Osteocyte (in vitro differentiated cells): ENCODE measurements at regions not wholly inside any gene's neighbourhood (a gene's known extent, or its start where the extent isn't known, plus 50 kb on each side); places are given as distances from the start of the nearest gene placed in this dataset.

Source experiments
- DNase-seq: peaks from one replicate; pipeline ENCODE4 v3.0.0; 2021; ENCODE audit warnings: mixed read lengths; ENCODE audit not compliant: unreplicated experiment; ENCODE audit errors: extremely low spot score
- H3K27ac Mint-ChIP-seq: one replicate; pipeline ENCODE4 v1.8.0; 2021; ENCODE audit warnings: mild to moderate bottlenecking, mixed read lengths; ENCODE audit not compliant: unreplicated experiment
- H3K27me3 Mint-ChIP-seq: one replicate; pipeline ENCODE4 v1.8.0; 2021; ENCODE audit warnings: mixed read lengths; ENCODE audit not compliant: unreplicated experiment
- H3K36me3 Mint-ChIP-seq: one replicate; pipeline ENCODE4 v1.8.0; 2021; ENCODE audit warnings: mixed read lengths; ENCODE audit not compliant: unreplicated experiment
- H3K4me1 Mint-ChIP-seq: one replicate; pipeline ENCODE4 v1.8.0; 2021; ENCODE audit warnings: mixed read lengths; ENCODE audit not compliant: unreplicated experiment
- H3K4me3 Mint-ChIP-seq: one replicate; pipeline ENCODE4 v1.8.0; 2021; ENCODE audit warnings: mild to moderate bottlenecking, moderate library complexity, mixed read lengths; ENCODE audit not compliant: unreplicated experiment
- H3K9me3 Mint-ChIP-seq: one replicate; pipeline ENCODE4 v1.8.0; 2021; ENCODE audit warnings: mixed read lengths; ENCODE audit not compliant: unreplicated experiment
- CTCF ChIP-seq: fragments of 200-600 bp; sonication (generic); IDR thresholded peaks from 2 replicates; pipeline ENCODE4 v1.5.0; 2021; ENCODE audit warnings: antibody characterized with exemption, mild to moderate bottlenecking, moderate library complexity

GRCh38 chr10:90222372-90222771 is 521.0 kb downstream of the KIF20B start:
- peaks cover 5% of the 10 kb centered on the region for H3K9me3 Mint-ChIP-seq
- TF ChIP-seq CTCF = no peak
- H3K4me1 Mint-ChIP-seq = peaks cover 28% of the 10 kb centered on the region
- H3K27ac Mint-ChIP-seq = peak overlapping the region; percentile 19
- no peaks in the 10 kb centered on the region for H3K36me3 Mint-ChIP-seq
- H3K4me3 Mint-ChIP-seq = no peak overlapping the region
- H3K27me3 Mint-ChIP-seq = no peaks in the 10 kb centered on the region
- no peak for DNase-seq

- H3K9me3 Mint-ChIP-seq = peaks cover 1% of the 10 kb centered on the region
- H3K4me3 Mint-ChIP-seq = no peak overlapping the region
- no peak for DNase-seq
- H3K27ac Mint-ChIP-seq = no peak overlapping the region
- no peak for TF ChIP-seq CTCF
- no peaks in the 10 kb centered on the region for H3K36me3 Mint-ChIP-seq
- peaks cover 28% of the 10 kb centered on the region for H3K4me1 Mint-ChIP-seq
- no peaks in the 10 kb centered on the region for H3K27me3 Mint-ChIP-seq
These were observed 521.5 kb downstream of the KIF20B start for GRCh38 chr10:90222939-90223338.

- H3K4me1 Mint-ChIP-seq = peaks cover 28% of the 10 kb centered on the region
- no peaks in the 10 kb centered on the region for H3K27me3 Mint-ChIP-seq
- H3K36me3 Mint-ChIP-seq = no peaks in the 10 kb centered on the region
- H3K9me3 Mint-ChIP-seq = no peaks in the 10 kb centered on the region
- no peak for DNase-seq
- H3K4me3 Mint-ChIP-seq = no peak overlapping the region
- H3K27ac Mint-ChIP-seq = no peak overlapping the region
- TF ChIP-seq CTCF = no peak
These were observed 523.6 kb downstream of the KIF20B start for GRCh38 chr10:90224791-90225566.

GRCh38 chr10:90226517-90226916 is 525.1 kb downstream of the KIF20B start:
- DNase-seq = no peak
- no peak for TF ChIP-seq CTCF
- Mint-ChIP-seq H3K4me3 (no peak overlapping the region), H3K4me1 (peaks cover 28% of the 10 kb centered on the region), H3K36me3 (no peaks in the 10 kb centered on the region), H3K27ac (no peak overlapping the region), H3K9me3 (peaks cover under 1% of the 10 kb centered on the region), H3K27me3 (no peaks in the 10 kb centered on the region)

- DNase-seq = no peak
- peaks cover 25% of the 10 kb centered on the region for H3K4me1 Mint-ChIP-seq
- no peak overlapping the region for H3K4me3 Mint-ChIP-seq
- H3K36me3 Mint-ChIP-seq = no peaks in the 10 kb centered on the region
- no peak overlapping the region for H3K27ac Mint-ChIP-seq
- peaks cover 7% of the 10 kb centered on the region for H3K9me3 Mint-ChIP-seq
- peaks cover 4% of the 10 kb centered on the region for H3K27me3 Mint-ChIP-seq
- TF ChIP-seq CTCF = no peak
These were observed 525.8 kb downstream of the KIF20B start for GRCh38 chr10:90227217-90227656.
